Ishikawa (cell line): ENCODE measurements at regions not wholly inside any gene's neighbourhood (a gene's known extent, or its start where the extent isn't known, plus 50 kb on each side); places are given as distances from the start of the nearest gene placed in this dataset.

Source experiments
- CEBPB ChIP-seq: IDR thresholded peaks from 2 replicates; pipeline ENCODE4 v1.6.1; 2012
- CREB1 ChIP-seq: IDR thresholded peaks from 2 replicates; pipeline ENCODE4 v1.6.1; 2012; ENCODE audit warnings: low read depth
- EGR1 ChIP-seq: IDR thresholded peaks from 2 replicates; pipeline ENCODE4 v1.6.1; 2012
- EP300 ChIP-seq: IDR thresholded peaks from 2 replicates; pipeline ENCODE4 v1.6.1; 2012; ENCODE audit warnings: borderline replicate concordance
- FOXM1 ChIP-seq: IDR thresholded peaks from 2 replicates; pipeline ENCODE4 v1.6.1; 2012; ENCODE audit warnings: low read depth, borderline replicate concordance
- NFIC ChIP-seq: IDR thresholded peaks from 2 replicates; pipeline ENCODE4 v1.6.1; 2012
- RAD21 ChIP-seq: IDR thresholded peaks from 2 replicates; pipeline ENCODE4 v1.6.1; 2012; ENCODE audit warnings: low read depth
- REST ChIP-seq: IDR thresholded peaks from 2 replicates; pipeline ENCODE4 v1.6.1; 2012; ENCODE audit warnings: low read depth, mild to moderate bottlenecking
- TAF1 ChIP-seq: IDR thresholded peaks from 2 replicates; pipeline ENCODE4 v1.6.1; 2012; ENCODE audit warnings: low read depth, mild to moderate bottlenecking
- TCF12 ChIP-seq: IDR thresholded peaks from 2 replicates; pipeline ENCODE4 v1.6.1; 2012; ENCODE audit warnings: low read depth
- TEAD4 ChIP-seq: IDR thresholded peaks from 2 replicates; pipeline ENCODE4 v1.6.1; 2012
- YY1 ChIP-seq: IDR thresholded peaks from 2 replicates; pipeline ENCODE4 v1.6.1; 2012; ENCODE audit warnings: low read depth
- ZBTB7A ChIP-seq: IDR thresholded peaks from 2 replicates; pipeline ENCODE4 v1.6.1; 2012; ENCODE audit warnings: low read depth
- TF ChIP-seq, protein P1 (sequence below): IDR thresholded peaks from 2 replicates; pipeline ENCODE4 v1.6.1; 2012
- TF ChIP-seq, protein P2 (sequence below): IDR thresholded peaks from 2 replicates; pipeline ENCODE4 v1.6.1; 2012

- TF ChIP-seq, protein P1, sequence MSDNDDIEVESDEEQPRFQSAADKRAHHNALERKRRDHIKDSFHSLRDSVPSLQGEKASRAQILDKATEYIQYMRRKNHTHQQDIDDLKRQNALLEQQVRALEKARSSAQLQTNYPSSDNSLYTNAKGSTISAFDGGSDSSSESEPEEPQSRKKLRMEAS = no peak
- TF ChIP-seq ZBTB7A (no peak), TAF1 (no peak), RAD21 (no peak), NFIC (no peak), EP300 (no peak), TEAD4 (no peak), CEBPB (no peak), EGR1 (no peak)
These were observed 284.4 kb upstream of the CDH4 start for GRCh38 chr20:60967431-60968316.

GRCh38 chr20:60968853-60969720 lies 283.0 kb upstream of the CDH4 start:
- TF ChIP-seq REST = no peak

DNA sequence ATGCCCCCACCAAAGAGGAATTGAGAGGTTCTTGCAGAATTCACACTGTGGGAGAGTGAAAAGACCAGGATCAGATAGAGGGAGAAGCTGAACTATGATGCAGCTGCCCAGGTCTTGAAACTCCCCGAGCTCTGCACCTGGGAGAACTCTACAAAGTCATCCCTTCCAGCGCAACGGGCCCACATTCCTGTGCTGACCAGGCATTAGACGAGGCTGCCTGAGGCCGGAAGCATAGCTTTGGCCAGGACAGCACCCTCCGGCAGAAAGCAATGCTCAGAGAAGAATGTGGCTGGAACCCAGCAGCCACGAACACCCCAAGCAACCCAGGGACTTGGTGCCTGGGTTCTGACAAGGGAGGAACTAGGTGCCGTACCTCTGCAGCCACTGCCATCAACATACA lies 281.5 kb upstream of the CDH4 start:
- TF ChIP-seq CEBPB (no peak), CREB1 (no peak), NFIC (no peak), ZBTB7A (no peak), FOXM1 (no peak), TAF1 (no peak)
- TF ChIP-seq, protein P2, sequence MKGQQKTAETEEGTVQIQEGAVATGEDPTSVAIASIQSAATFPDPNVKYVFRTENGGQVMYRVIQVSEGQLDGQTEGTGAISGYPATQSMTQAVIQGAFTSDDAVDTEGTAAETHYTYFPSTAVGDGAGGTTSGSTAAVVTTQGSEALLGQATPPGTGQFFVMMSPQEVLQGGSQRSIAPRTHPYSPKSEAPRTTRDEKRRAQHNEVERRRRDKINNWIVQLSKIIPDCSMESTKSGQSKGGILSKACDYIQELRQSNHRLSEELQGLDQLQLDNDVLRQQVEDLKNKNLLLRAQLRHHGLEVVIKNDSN = no peak

DNA sequence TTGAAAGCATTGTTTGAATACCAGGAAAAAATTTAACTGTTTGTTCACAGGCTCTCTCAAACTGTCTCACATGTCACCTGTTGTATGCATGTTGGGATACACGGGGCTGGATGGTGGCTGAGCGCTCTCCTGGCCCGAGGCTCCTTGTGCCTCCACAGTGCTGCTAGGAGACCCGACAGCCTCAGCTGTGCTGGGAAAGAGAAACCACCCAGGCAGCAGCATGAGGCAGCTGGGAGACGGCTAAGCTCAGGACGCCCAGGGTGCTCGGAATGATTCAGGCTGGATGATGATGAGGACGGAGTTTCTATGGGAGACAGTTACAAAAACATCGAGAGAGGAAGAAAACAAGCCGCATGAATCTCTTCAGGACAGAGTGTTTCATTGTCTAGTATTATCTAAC lies 278.0 kb upstream of the CDH4 start:
- TF ChIP-seq, protein P1 = no peak
- TF ChIP-seq TAF1 (no peak), EGR1 (no peak), NFIC (no peak), RAD21 (no peak), TCF12 (no peak), EP300 (no peak), CEBPB (no peak), REST (no peak)

- TF ChIP-seq, protein P2 = no peak
- no peak for TF ChIP-seq NFIC
- no peak for TF ChIP-seq FOXM1
- no peak for TF ChIP-seq CREB1
- no peak for TF ChIP-seq YY1
- TF ChIP-seq TCF12 = no peak
- no peak for TF ChIP-seq TEAD4
- no peak for TF ChIP-seq EGR1
- no peak for TF ChIP-seq ZBTB7A
- no peak for TF ChIP-seq REST
- no peak for TF ChIP-seq CEBPB
- no peak for TF ChIP-seq TAF1
- TF ChIP-seq, protein P1 = no peak
- TF ChIP-seq RAD21 = no peak
- no peak for TF ChIP-seq EP300
These were observed 277.6 kb upstream of the CDH4 start for GRCh38 chr20:60974441-60974945.
